Skin epidermis (tissue), 12 donors: ENCODE measurements at regions not wholly inside any gene's neighbourhood (a gene's known extent, or its start where the extent isn't known, plus 50 kb on each side); places are given as distances from the start of the nearest gene placed in this dataset.
"Not testable (repeated sequence)": the region's sequence is repeated elsewhere in the genome, so short reads cannot be mapped to it uniquely, and the experiment has no call there.

Experiments used
- H3K27ac ChIP-seq, 21 experiments: fragments of 200-600 bp; sonication (generic) in 11 of 21; one replicate each; pipeline ENCODE4 v1.5.0; 2020; ENCODE audit warnings: mild to moderate bottlenecking in 3 of 21, inconsistent platforms in 2 of 21, moderate library complexity in 2 of 21
- H3K4me3 ChIP-seq, 7 experiments: fragments of 200-600 bp; sonication (generic) in 2 of 7; one replicate each; pipeline ENCODE4 v1.5.0; 2020; ENCODE audit warnings: inconsistent platforms in 2 of 7, mild to moderate bottlenecking in 2 of 7, moderate library complexity in 1 of 7

GRCh38 chr6:18527836-18528743, 140.9 kb downstream of the RNF144B start:
- H3K27ac ChIP-seq, result no peak overlapping the region
- no peak overlapping the region for H3K4me3 ChIP-seq

DNA sequence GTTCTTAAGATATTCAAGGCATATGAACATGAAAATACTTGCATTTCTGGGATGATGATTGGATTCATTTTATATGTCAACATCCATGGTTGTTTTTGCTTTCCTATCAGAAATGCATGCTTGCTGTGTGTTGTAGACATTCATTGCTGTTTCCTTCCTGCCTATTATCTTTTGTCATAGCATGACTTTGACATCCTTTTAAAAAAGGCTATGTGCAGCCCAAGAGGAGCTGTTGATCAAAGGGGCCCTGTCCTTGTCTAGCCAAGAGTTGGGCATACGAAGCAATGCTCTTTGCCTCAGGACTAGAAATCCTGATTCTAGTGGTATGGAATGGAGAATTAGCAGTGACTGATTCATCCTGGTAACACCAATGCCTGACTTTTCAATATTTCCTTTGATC, 143.1 kb downstream of the RNF144B start:
- no peak overlapping the region for H3K27ac ChIP-seq
- no peak overlapping the region for H3K4me3 ChIP-seq

GRCh38 chr6:18532139-18532538, 145.0 kb downstream of the RNF144B start:
- H3K27ac ChIP-seq, result no peak overlapping the region
- no peak overlapping the region for H3K4me3 ChIP-seq

DNA sequence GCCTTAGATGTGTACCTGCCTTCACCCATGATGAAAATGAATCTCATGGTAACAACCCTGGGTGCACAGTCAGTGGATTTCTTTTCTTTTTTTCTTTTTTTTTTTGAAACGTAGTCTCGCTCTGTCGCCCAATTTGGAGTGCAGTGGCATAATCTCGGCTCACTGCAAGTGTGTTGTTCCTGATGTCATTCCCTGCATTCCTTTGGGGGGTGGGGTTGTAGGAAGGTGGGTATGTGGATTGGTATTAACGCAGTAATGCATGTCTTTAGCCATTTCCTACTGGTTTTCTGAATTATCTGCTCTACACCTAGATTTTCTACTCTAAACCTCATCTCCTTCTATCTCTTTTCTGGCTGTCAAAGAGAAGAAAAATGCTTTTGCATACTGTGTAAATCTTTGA, 146.6 kb downstream of the RNF144B start:
- no peak overlapping the region for H3K27ac ChIP-seq
- no peak overlapping the region for H3K4me3 ChIP-seq

GRCh38 chr6:18536591-18537055, 149.5 kb downstream of the RNF144B start:
- Histone ChIP-seq H3K27ac (no peak overlapping the region), H3K4me3 (no peak overlapping the region)

DNA sequence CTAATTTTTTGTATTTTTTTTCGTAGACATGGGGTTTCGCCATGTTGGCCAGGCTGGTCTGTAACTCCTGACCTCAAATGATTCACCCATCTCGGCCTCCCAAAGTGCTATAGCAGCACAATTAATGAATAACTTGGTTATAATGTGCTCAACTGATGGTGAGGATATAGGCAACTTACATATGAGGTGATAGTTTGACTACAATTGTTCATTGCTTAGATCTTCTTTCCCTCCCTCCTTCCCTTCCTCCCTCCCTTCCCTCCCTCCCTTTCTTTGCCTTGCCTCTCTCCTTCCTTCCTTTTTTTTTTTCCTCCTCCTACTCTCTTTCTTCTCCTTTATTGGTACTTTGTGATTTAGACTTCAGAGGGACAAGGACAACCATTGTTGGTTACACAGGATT, 151.2 kb downstream of the RNF144B start:
- H3K27ac ChIP-seq, result no peak overlapping the region
- H3K4me3 ChIP-seq, result no peak overlapping the region

DNA sequence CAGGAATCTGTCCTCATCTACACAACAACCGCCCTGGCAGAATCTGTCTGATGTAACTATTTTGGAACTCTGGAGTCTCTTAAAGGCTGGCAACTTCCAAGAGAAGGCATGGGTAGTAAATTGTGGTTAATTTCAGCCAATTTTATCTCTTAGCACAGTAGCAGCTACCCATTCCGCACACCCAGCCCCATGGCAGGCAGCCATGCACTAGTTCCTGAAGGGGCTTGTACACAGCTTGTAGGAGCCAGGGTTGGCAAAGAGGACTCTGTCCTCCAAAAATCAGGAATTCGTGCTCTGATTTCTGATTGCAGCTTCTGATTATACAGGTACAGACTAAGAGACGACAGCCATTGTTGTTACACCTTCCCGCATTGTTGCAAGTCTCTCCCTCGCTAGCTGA, 155.9 kb downstream of the RNF144B start:
- Histone ChIP-seq H3K27ac (no peak overlapping the region), H3K4me3 (no peak overlapping the region)

- not testable (repeated sequence) for H3K27ac ChIP-seq, H3K4me3 ChIP-seq
These were observed 158.0 kb downstream of the RNF144B start for GRCh38 chr6:18545142-18545541.

- no peak overlapping the region for H3K27ac ChIP-seq
- no peak overlapping the region for H3K4me3 ChIP-seq
These were observed 158.6 kb downstream of the RNF144B start for GRCh38 chr6:18545726-18546125.

DNA sequence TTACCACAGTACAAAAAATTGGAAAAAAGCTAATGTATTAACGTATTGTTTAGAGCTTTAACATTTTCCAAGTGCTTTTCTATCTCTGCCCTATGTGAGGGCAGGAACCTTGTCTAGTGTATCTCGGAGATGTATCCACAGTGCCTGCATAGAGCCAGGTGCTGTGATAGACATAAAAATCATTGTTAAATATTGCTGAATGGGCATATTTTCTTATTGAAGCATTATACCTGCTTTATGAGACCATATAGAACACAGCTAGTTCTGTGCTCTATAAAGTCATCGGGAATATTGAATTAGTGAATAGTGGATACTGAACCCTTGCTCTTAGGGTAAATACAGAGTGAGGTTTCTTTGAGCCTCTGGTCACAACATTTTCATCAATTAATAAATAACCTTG, 163.0 kb downstream of the RNF144B start:
- Histone ChIP-seq H3K4me3 (no peak overlapping the region), H3K27ac (no peak overlapping the region)

GRCh38 chr6:18551228-18551627, 164.1 kb downstream of the RNF144B start:
- Histone ChIP-seq H3K27ac (no peak overlapping the region), H3K4me3 (no peak overlapping the region)

DNA sequence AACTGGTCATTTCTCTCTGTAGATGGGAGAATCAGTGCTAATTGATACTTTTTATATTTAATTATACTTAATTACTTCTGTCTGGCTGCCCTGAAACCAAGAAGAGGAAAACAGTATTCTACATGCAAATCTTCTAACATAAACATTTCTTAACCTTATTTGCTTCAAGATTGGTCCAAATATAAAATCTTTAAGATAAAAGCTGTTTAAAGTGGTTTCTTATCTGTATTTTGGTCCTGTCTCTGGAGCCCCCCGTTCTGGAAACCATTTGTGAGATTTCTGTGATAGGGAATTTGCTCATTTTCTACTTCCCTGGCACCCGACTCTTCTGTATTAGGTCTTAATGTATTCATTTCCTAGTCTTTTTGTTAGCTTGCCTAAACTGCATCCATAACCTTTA, 168.6 kb downstream of the RNF144B start:
- no peak overlapping the region for H3K4me3 ChIP-seq
- H3K27ac ChIP-seq, result no peak overlapping the region

DNA sequence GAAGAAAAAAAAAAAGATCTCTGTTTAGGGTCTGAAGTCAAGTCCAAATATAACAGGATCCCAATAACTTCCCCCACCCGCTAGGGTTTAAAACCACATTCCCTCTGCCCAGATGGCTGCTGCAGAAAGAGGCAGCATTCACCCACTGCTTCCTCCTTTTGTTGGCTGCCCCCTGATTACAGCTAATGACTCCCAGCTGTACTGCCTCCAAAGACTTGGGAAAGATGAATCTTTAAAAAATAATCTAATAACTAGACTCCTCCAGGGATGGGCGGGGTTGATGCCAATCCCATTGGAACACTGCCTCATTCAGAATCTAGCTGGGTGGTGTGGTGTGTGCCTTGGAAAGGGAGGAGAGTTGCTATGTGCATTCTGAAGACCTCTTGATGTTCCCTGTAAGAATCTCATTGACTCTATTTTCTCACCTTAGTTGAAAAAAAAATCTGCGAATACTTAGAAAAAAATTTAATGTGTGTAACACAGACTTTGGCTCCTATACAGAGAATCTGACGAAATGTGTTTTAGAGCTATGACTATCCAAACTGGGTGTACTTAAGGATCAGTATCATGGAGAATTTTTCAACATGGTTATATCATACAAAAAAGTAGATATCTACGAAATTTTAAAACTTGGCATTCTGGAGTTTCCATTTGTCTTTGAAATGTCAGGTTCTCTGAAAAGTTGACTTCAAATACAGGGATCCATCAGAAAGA, 174.0 kb downstream of the RNF144B start:
- Histone ChIP-seq H3K27ac (no peak overlapping the region), H3K4me3 (no peak overlapping the region)

DNA sequence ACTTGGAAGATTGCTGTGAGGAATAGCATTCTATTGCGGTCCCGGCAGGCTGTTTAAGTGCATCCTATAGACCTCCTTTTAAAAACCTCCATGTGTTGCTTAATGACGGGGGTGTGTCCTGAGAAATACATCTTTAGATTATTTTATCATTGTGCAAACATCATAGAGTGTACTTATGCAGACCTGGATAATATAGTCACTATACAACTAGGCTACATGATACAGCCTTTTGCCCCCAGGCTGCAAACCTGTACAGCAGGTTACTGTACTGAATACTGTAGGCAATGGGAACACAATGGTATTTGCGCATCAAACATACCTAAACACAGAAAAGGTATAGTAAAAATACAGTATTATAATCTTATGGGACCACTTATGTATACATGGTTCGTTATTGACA, 175.6 kb downstream of the RNF144B start:
- Histone ChIP-seq H3K27ac (no peak overlapping the region), H3K4me3 (no peak overlapping the region)

DNA sequence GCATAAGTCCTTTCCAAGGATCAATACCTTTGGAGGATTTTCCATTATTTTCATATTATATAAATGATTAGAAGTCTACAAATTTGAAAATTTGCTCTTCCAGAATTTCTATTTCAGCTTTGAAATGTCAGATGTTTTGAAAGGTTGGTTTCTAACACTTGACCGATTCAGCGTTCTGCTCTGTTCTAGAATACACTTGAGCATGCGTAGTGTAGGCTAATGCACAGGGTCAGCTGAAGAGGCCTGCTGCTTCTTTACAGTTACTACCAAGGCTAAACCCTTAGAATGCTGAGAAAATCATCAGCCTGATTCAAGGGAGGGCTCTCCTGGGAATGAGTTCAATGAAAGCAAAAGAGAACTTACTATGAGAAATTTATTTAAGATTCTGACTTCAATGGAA, 177.6 kb downstream of the RNF144B start:
- Histone ChIP-seq H3K27ac (no peak overlapping the region), H3K4me3 (no peak overlapping the region)

DNA sequence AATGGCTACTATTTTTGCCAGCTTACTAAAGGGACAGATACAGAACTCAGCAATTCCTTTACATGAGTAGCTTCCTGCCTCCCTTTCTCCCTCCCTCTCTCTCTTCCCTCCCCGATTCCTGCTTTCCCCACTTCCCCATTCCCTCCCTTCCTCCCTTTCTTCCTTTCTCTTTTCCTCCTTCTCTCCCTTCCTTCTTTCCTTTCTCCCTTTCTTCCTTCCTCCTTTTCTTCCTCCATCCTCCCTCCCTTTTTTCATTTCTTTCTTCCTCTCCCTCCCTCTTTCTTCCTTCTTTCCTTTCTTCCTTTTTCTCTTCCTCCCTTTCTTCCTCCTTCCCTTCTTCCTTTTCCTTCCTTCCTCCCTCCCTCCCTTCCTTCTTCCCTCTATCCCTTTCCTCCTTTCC, 178.1 kb downstream of the RNF144B start:
- no peak overlapping the region for H3K27ac ChIP-seq

DNA sequence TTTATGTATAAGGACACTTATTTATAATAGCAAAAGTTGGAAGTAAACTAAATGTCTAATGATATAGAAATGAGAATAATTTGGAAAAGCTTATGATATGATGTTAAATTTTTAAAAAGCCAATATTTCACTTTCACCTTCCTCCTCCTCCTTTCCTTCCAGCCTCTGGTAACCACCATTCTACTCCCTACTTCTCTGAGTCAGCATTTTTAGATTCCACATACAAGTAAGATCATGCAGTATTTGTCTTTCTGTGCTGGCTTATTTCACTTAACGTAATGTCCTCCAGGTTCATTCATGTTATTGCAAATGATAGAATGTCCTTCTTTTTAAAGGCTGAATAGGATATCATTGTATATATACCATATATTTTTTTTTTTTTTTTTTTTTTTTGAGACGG, 180.2 kb downstream of the RNF144B start:
- no peak overlapping the region for H3K27ac ChIP-seq
- no peak overlapping the region for H3K4me3 ChIP-seq

More for the DNA sequence above, 178.1 kb downstream of the RNF144B start:
- H3K4me3 ChIP-seq, result no peak overlapping the region

GRCh38 chr6:18577491-18577890, 190.3 kb downstream of the RNF144B start:
- no peak overlapping the region for H3K27ac ChIP-seq
- no peak overlapping the region for H3K4me3 ChIP-seq

DNA sequence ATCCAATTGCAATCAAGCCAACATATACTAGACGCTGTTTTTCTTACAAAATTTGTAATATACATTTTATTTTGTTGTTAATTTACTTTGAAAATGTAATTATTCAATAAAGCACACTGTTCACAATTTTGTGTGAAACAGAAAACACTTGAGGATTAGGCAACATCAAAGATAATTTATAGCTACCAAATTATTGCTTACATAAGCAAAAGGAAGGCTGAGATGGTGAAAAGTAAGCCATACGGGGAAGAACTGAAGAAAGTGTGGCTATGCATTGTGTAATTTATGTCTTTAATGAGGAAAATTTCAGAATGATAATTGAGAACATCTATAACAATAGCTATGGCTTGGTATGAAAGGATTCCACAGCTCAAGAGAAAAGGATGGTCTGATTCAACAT, 192.0 kb downstream of the RNF144B start:
- Histone ChIP-seq H3K27ac (no peak overlapping the region), H3K4me3 (no peak overlapping the region)

- no peak overlapping the region for H3K27ac ChIP-seq
- H3K4me3 ChIP-seq, result no peak overlapping the region
These were observed 192.7 kb downstream of the RNF144B start for GRCh38 chr6:18579869-18580268.

GRCh38 chr6:18584372-18584771, 197.2 kb downstream of the RNF144B start:
- Histone ChIP-seq H3K4me3 (no peak overlapping the region), H3K27ac (no peak overlapping the region)
